Gastroesophageal sphincter (tissue), 3 donors: ENCODE measurements at regions not wholly inside any gene's neighbourhood (a gene's known extent, or its start where the extent isn't known, plus 50 kb on each side); places are given as distances from the start of the nearest gene placed in this dataset.

ENCODE experiments used
- POLR2A ChIP-seq, 2 donors: fragments of 450-650 bp; IDR thresholded peaks; one replicate each; pipeline ENCODE4 v1.6.1; 2017; ENCODE audit warnings: antibody characterized with exemption in 2 of 2, mild to moderate bottlenecking in 2 of 2, moderate library complexity in 1 of 2
- TF ChIP-seq, protein P1 (sequence below), 4 experiments: fragments of 200-600 bp in 2 of 4; fragments of 450-650 bp in 2 of 4; sonication (generic) in 1 of 4; IDR thresholded peaks; one replicate each; pipeline ENCODE4 v1.5.1; 2017 to 2019; ENCODE audit warnings: antibody characterized with exemption in 4 of 4, mild to moderate bottlenecking in 2 of 4, moderate library complexity in 2 of 4

DNA sequence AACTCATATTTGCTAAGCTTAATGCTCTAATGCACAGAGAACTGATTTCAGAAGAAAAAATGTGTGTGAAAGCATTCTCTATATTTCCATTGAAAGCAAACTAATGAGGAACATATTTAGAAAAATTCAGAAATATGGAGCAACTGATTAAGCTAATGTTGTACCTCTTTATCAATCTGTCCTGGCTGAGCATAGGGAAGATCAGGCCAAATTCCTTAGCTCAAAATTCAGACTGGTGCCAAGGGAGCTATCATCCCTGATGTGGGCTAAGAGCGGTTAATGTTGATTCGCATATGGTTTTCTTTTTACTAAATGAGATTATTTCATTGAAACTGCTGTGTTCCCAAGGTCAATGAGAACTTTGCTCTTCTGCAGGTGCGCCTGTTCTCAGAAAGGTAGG is 93.9 kb upstream of the HS3ST5 start:
- TF ChIP-seq, protein P1, sequence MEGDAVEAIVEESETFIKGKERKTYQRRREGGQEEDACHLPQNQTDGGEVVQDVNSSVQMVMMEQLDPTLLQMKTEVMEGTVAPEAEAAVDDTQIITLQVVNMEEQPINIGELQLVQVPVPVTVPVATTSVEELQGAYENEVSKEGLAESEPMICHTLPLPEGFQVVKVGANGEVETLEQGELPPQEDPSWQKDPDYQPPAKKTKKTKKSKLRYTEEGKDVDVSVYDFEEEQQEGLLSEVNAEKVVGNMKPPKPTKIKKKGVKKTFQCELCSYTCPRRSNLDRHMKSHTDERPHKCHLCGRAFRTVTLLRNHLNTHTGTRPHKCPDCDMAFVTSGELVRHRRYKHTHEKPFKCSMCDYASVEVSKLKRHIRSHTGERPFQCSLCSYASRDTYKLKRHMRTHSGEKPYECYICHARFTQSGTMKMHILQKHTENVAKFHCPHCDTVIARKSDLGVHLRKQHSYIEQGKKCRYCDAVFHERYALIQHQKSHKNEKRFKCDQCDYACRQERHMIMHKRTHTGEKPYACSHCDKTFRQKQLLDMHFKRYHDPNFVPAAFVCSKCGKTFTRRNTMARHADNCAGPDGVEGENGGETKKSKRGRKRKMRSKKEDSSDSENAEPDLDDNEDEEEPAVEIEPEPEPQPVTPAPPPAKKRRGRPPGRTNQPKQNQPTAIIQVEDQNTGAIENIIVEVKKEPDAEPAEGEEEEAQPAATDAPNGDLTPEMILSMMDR (IDR thresholded peaks at IDR 0.05), result no peak
- TF ChIP-seq POLR2A (IDR thresholded peaks at IDR 0.05), result no peak
